ENCODE measurements at regions not wholly inside any gene's neighbourhood (a gene's known extent, or its start where the extent isn't known, plus 50 kb on each side); places are given as distances from the start of the nearest gene placed in this dataset.

GRCh38 chr1:29767769-29768425 is 531.6 kb downstream of the PTPRU start:
- ChIA-PET POLR2A (no interaction called here), CTCF (no interaction called here)
- TF ChIP-seq CTBP1 (IDR thresholded peaks at IDR 0.05; ENCODE audit: borderline replicate concordance) = no peak
- no peak for TF ChIP-seq ELF4 (IDR thresholded peaks at IDR 0.05)
- TF ChIP-seq PKNOX1 (IDR thresholded peaks at IDR 0.05) = no peak
- TF ChIP-seq LEF1 (IDR thresholded peaks at IDR 0.05; ENCODE audit: borderline replicate concordance) = no peak
- TF ChIP-seq SUZ12 (IDR thresholded peaks at IDR 0.05) = no peak
- TF ChIP-seq ZNF384 (IDR thresholded peaks at IDR 0.05) = no peak
- TF ChIP-seq HDGF (IDR thresholded peaks at IDR 0.05; ENCODE audit: borderline replicate concordance) = no peak
- no peak for TF ChIP-seq TARDBP (IDR thresholded peaks at IDR 0.05)
- TF ChIP-seq SP1 (IDR thresholded peaks at IDR 0.05) = no peak
- TF ChIP-seq FOXA1 (IDR thresholded peaks at IDR 0.05) = no peak
- no peak for TF ChIP-seq L3MBTL2 (conservative IDR thresholded peaks at IDR 0.05)
- no peak for TF ChIP-seq BHLHE40 (IDR thresholded peaks at IDR 0.05; ENCODE audit: borderline replicate concordance)
- no peak for TF ChIP-seq ARNT (IDR thresholded peaks at IDR 0.05)
- no peak for TF ChIP-seq FOXM1 (IDR thresholded peaks at IDR 0.05; ENCODE audit: borderline replicate concordance)
- no peak for TF ChIP-seq NFRKB (IDR thresholded peaks at IDR 0.05)
- no peak for TF ChIP-seq FOXK2 (IDR thresholded peaks at IDR 0.05)
- DNase-seq (ENCODE audit: extremely low spot score) = no peak

- ChIA-PET POLR2A (no interaction called here), CTCF (no interaction called here)
- TF ChIP-seq ELF4 (IDR thresholded peaks at IDR 0.05) (no peak), FOXK2 (IDR thresholded peaks at IDR 0.05) (no peak), NFRKB (IDR thresholded peaks at IDR 0.05) (no peak), SP1 (IDR thresholded peaks at IDR 0.05) (no peak), HDGF (IDR thresholded peaks at IDR 0.05; ENCODE audit: borderline replicate concordance) (no peak), FOXM1 (IDR thresholded peaks at IDR 0.05; ENCODE audit: borderline replicate concordance) (no peak), SUZ12 (IDR thresholded peaks at IDR 0.05) (no peak), ZNF384 (IDR thresholded peaks at IDR 0.05) (no peak), BHLHE40 (IDR thresholded peaks at IDR 0.05; ENCODE audit: borderline replicate concordance) (no peak), ARNT (IDR thresholded peaks at IDR 0.05) (no peak), FOXA1 (IDR thresholded peaks at IDR 0.05) (no peak), TARDBP (IDR thresholded peaks at IDR 0.05) (no peak), PKNOX1 (IDR thresholded peaks at IDR 0.05) (no peak)
- no peak for DNase-seq (ENCODE audit: extremely low spot score)
These were observed 530.9 kb downstream of the PTPRU start for GRCh38 chr1:29767088-29767685.

GRCh38 chr1:29762635-29763034 is 526.3 kb downstream of the PTPRU start:
- ChIA-PET POLR2A (no interaction called here), CTCF (no interaction called here)
- TF ChIP-seq SUZ12 (IDR thresholded peaks at IDR 0.05) = no peak
- no peak for TF ChIP-seq NFRKB (IDR thresholded peaks at IDR 0.05)
- no peak for TF ChIP-seq TARDBP (IDR thresholded peaks at IDR 0.05)
- TF ChIP-seq HDGF (IDR thresholded peaks at IDR 0.05; ENCODE audit: borderline replicate concordance) = no peak
- no peak for TF ChIP-seq ARNT (IDR thresholded peaks at IDR 0.05)
- TF ChIP-seq BHLHE40 (IDR thresholded peaks at IDR 0.05; ENCODE audit: borderline replicate concordance) = no peak
- no peak for TF ChIP-seq ELF4 (IDR thresholded peaks at IDR 0.05)
- no peak for TF ChIP-seq CTBP1 (IDR thresholded peaks at IDR 0.05; ENCODE audit: borderline replicate concordance)
- DNase-seq (ENCODE audit: extremely low spot score) = no peak

DNA sequence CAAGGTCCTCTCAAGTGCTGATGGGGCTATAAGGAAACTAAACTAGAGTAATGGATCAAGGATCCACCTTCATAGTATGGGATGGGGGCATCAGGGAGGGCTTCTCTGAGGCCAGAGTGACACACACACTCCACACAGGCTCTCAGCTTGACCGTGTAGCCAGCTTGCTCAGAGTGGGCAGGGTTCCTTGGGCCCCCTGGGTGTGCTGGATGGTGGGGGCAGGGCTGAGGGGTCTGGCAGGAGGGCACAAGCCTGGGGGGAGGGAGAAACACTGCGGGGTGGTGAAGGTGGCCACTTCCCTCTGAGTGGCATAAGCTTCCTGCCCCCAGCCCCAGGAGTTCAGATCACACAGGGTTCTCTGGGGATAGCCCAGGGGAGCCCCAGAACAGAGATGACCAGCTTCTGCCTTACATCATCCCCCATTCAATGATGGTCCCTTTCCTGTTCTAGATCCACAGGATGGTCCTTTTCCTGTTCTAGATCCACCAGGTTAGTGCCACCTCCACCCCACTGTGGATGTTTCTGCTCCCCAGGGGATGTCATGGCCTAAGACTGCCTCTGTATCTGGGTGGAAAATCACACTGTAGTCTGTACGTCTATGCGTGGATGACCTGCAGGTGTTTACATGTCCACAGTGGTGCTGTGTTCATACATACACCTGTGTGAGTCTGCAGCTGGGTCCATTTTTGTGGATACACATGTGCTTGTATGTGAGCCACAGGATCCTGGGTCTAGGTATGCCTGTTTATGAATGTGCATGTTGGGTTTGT is 525.0 kb downstream of the PTPRU start:
- no peak for TF ChIP-seq ZNF384 (IDR thresholded peaks at IDR 0.05)
- TF ChIP-seq SP1 (IDR thresholded peaks at IDR 0.05) = no peak
- TF ChIP-seq FOXM1 (IDR thresholded peaks at IDR 0.05; ENCODE audit: borderline replicate concordance) = no peak
- no peak for TF ChIP-seq TARDBP (IDR thresholded peaks at IDR 0.05)
- TF ChIP-seq ARNT (IDR thresholded peaks at IDR 0.05) = no peak
- TF ChIP-seq SUZ12 (IDR thresholded peaks at IDR 0.05) = no peak
- no peak for TF ChIP-seq ELF4 (IDR thresholded peaks at IDR 0.05)
- no peak for TF ChIP-seq BHLHE40 (IDR thresholded peaks at IDR 0.05; ENCODE audit: borderline replicate concordance)
- TF ChIP-seq LEF1 (IDR thresholded peaks at IDR 0.05; ENCODE audit: borderline replicate concordance) = no peak
- no peak for TF ChIP-seq L3MBTL2 (conservative IDR thresholded peaks at IDR 0.05)
- TF ChIP-seq PKNOX1 (IDR thresholded peaks at IDR 0.05) = no peak
- no peak for TF ChIP-seq NFRKB (IDR thresholded peaks at IDR 0.05)
- ChIA-PET POLR2A (no interaction called here), CTCF (no interaction called here)
- no peak for DNase-seq (ENCODE audit: extremely low spot score)

- no peak for DNase-seq (ENCODE audit: extremely low spot score)
- ChIA-PET CTCF (no interaction called here), POLR2A (interaction anchor here (0.9 kb wide), 1 partner anchor 14 kb away, joined by 3 read pairs; no protein-coding TSS in a partner anchor)
These were observed 523.8 kb downstream of the PTPRU start for GRCh38 chr1:29760067-29760564.

More at GRCh38 chr1:29760067-29760564, 523.8 kb downstream of the PTPRU start:
- TF ChIP-seq NFRKB (IDR thresholded peaks at IDR 0.05) = no peak
- TF ChIP-seq PKNOX1 (IDR thresholded peaks at IDR 0.05) = no peak
- TF ChIP-seq SUZ12 (IDR thresholded peaks at IDR 0.05) = no peak
- no peak for TF ChIP-seq ARNT (IDR thresholded peaks at IDR 0.05)
- TF ChIP-seq SP1 (IDR thresholded peaks at IDR 0.05) = no peak
- TF ChIP-seq FOXA1 (IDR thresholded peaks at IDR 0.05) = no peak
- TF ChIP-seq L3MBTL2 (conservative IDR thresholded peaks at IDR 0.05) = no peak
- no peak for TF ChIP-seq FOXK2 (IDR thresholded peaks at IDR 0.05)
- TF ChIP-seq FOXM1 (IDR thresholded peaks at IDR 0.05; ENCODE audit: borderline replicate concordance) = no peak
- no peak for TF ChIP-seq ZNF384 (IDR thresholded peaks at IDR 0.05)
- TF ChIP-seq HDGF (IDR thresholded peaks at IDR 0.05; ENCODE audit: borderline replicate concordance) = no peak
- TF ChIP-seq BHLHE40 (IDR thresholded peaks at IDR 0.05; ENCODE audit: borderline replicate concordance) = no peak
- TF ChIP-seq CTBP1 (IDR thresholded peaks at IDR 0.05; ENCODE audit: borderline replicate concordance) = no peak
- TF ChIP-seq LEF1 (IDR thresholded peaks at IDR 0.05; ENCODE audit: borderline replicate concordance) = no peak
